ENCODE measurements at regions not wholly inside any gene's neighbourhood (a gene's known extent, or its start where the extent isn't known, plus 50 kb on each side); places are given as distances from the start of the nearest gene placed in this dataset.
A peak's percentile ranks its signal among the peaks of the same experiment; 100 is the strongest.

GRCh38 chr4:125836597-125837195 lies 521.9 kb downstream of the FAT4 start:
- H3K27ac Mint-ChIP-seq = peak overlapping the region in 2 of 3 experiments; percentile 32 to 33
- H3K36me3 Mint-ChIP-seq (ENCODE audit: low read depth) = no peaks in the 10 kb centered on the region
- peaks cover 21% of the 10 kb centered on the region for H3K4me1 Mint-ChIP-seq
- no peaks in the 10 kb centered on the region for H3K9me3 Mint-ChIP-seq
- no peaks in the 10 kb centered on the region for H3K27me3 Mint-ChIP-seq (ENCODE audit: low read depth)
- no peak overlapping the region for H3K4me3 Mint-ChIP-seq
- TF ChIP-seq CTCF (IDR thresholded peaks at IDR 0.05; ENCODE audit: unreplicated experiment in 3 of 3) = no peak

DNA sequence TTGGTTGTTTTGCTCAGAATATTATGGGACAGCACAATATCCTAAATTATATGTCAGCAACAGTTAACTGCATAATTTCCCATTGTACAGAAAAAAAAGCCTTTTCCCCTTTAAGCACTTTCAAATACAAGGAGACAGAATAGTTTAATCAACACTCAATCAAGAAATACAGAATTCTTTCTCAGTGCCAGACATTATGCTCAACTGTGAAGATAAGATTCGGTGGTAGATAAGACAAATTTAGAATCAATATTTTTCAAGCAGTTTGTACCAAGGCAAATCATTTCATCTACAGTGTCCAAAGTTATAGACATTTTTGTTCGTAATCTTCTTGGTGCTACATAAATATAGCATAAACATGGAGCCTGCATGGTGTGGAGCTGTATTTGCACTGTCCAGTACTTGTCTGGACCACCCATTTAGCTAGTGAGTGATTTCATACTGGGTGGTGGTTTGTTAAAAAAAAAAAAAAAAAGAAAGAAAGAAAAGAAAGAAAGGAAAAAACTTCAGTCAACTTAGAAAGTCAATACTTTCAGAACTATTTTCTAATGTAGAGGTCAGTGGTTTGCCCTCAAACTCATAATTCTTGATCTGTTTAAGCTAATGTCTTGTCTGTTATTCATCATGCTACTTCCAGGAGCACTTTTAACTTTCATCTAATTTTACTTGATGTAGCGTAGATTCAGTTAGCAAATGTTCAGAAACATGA lies 522.9 kb downstream of the FAT4 start:
- no peaks in the 10 kb centered on the region for H3K27me3 Mint-ChIP-seq (ENCODE audit: low read depth)
- no peaks in the 10 kb centered on the region for H3K9me3 Mint-ChIP-seq
- no peak overlapping the region for H3K4me3 Mint-ChIP-seq
- no peak for TF ChIP-seq CTCF (IDR thresholded peaks at IDR 0.05; ENCODE audit: unreplicated experiment in 3 of 3)
- no peaks in the 10 kb centered on the region for H3K36me3 Mint-ChIP-seq (ENCODE audit: low read depth)
- H3K4me1 Mint-ChIP-seq = peaks cover 21% of the 10 kb centered on the region
- H3K27ac Mint-ChIP-seq = peak overlapping the region; percentile 32 to 77 (median 61)

GRCh38 chr4:125838202-125838601 lies 523.4 kb downstream of the FAT4 start:
- Mint-ChIP-seq H3K4me1 (peaks cover 21% of the 10 kb centered on the region), H3K36me3 (ENCODE audit: low read depth) (no peaks in the 10 kb centered on the region), H3K27me3 (ENCODE audit: low read depth) (no peaks in the 10 kb centered on the region), H3K4me3 (no peak overlapping the region), H3K9me3 (no peaks in the 10 kb centered on the region), H3K27ac (peak overlapping the region; percentile 32 to 77 (median 61))
- no peak for TF ChIP-seq CTCF (IDR thresholded peaks at IDR 0.05; ENCODE audit: unreplicated experiment in 3 of 3)

DNA sequence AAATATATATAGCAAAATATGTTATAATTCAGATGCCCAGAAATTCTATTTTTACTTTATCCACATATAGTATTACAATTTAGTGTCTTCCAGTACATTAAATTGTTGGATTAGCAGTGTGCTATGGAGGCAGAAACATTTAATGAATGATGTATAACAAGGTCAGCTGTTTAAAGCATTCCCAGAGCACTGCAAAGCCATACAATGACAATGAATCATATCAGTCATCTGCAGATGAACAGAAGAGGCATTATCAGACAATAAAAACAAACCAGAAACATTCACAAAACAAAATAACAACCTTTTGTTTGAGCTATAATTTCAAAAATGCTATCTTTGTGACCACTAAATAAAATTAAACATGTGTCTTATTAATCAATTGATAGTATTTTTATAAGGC lies 524.2 kb downstream of the FAT4 start:
- no peaks in the 10 kb centered on the region for H3K27me3 Mint-ChIP-seq (ENCODE audit: low read depth)
- no peak for TF ChIP-seq CTCF (IDR thresholded peaks at IDR 0.05; ENCODE audit: unreplicated experiment in 3 of 3)
- H3K27ac Mint-ChIP-seq = no peak overlapping the region
- no peak overlapping the region for H3K4me3 Mint-ChIP-seq
- no peaks in the 10 kb centered on the region for H3K36me3 Mint-ChIP-seq (ENCODE audit: low read depth)
- H3K9me3 Mint-ChIP-seq = no peaks in the 10 kb centered on the region
- peaks cover 21% of the 10 kb centered on the region for H3K4me1 Mint-ChIP-seq

GRCh38 chr4:125843947-125844346 lies 529.2 kb downstream of the FAT4 start:
- Mint-ChIP-seq H3K27ac (no peak overlapping the region), H3K4me1 (peaks cover 3% of the 10 kb centered on the region), H3K36me3 (ENCODE audit: low read depth) (no peaks in the 10 kb centered on the region), H3K9me3 (no peaks in the 10 kb centered on the region), H3K4me3 (no peak overlapping the region), H3K27me3 (ENCODE audit: low read depth) (no peaks in the 10 kb centered on the region)
- no peak for TF ChIP-seq CTCF (IDR thresholded peaks at IDR 0.05; ENCODE audit: unreplicated experiment in 3 of 3)

GRCh38 chr4:125847518-125847917 lies 532.8 kb downstream of the FAT4 start:
- Mint-ChIP-seq H3K36me3 (ENCODE audit: low read depth) (no peaks in the 10 kb centered on the region), H3K4me1 (peaks cover 5% of the 10 kb centered on the region), H3K9me3 (no peaks in the 10 kb centered on the region), H3K27ac (no peak overlapping the region), H3K27me3 (ENCODE audit: low read depth) (no peaks in the 10 kb centered on the region), H3K4me3 (no peak overlapping the region)
- no peak for TF ChIP-seq CTCF (IDR thresholded peaks at IDR 0.05; ENCODE audit: unreplicated experiment in 3 of 3)

Measured in nephron (organoid).